ENCODE measurements at regions not wholly inside any gene's neighbourhood (a gene's known extent, or its start where the extent isn't known, plus 50 kb on each side); places are given as distances from the start of the nearest gene placed in this dataset.

GRCh38 chr1:30033256-30034104, 689.9 kb downstream of the MATN1 start:
- DNase-seq (ENCODE audit: low read depth) = no peak
- no peak for TF ChIP-seq CTCF (IDR thresholded peaks at IDR 0.05; ENCODE audit: low read depth, low read length, missing control alignments)
- no peak overlapping the region for H3K4me3 ChIP-seq (ENCODE audit: low read depth, low read length)

- no peak for DNase-seq (ENCODE audit: low read depth)
- TF ChIP-seq CTCF (IDR thresholded peaks at IDR 0.05; ENCODE audit: low read depth, low read length, missing control alignments) = no peak
- H3K4me3 ChIP-seq (ENCODE audit: low read depth, low read length) = no peak overlapping the region
Observed at GRCh38 chr1:30032302-30032701, 691.1 kb downstream of the MATN1 start.

- H3K4me3 ChIP-seq (ENCODE audit: low read depth, low read length) = no peak overlapping the region
- no peak for DNase-seq (ENCODE audit: low read depth)
- TF ChIP-seq CTCF (IDR thresholded peaks at IDR 0.05; ENCODE audit: low read depth, low read length, missing control alignments) = no peak
Observed at GRCh38 chr1:30029677-30030076, 693.7 kb downstream of the MATN1 start.

- DNase-seq (ENCODE audit: low read depth) = no peak
- no peak for TF ChIP-seq CTCF (IDR thresholded peaks at IDR 0.05; ENCODE audit: low read depth, low read length, missing control alignments)
- H3K4me3 ChIP-seq (ENCODE audit: low read depth, low read length) = no peak overlapping the region
Observed at GRCh38 chr1:30028939-30029338, 694.4 kb downstream of the MATN1 start.

- no peak for TF ChIP-seq CTCF (IDR thresholded peaks at IDR 0.05; ENCODE audit: low read depth, low read length, missing control alignments)
- DNase-seq (ENCODE audit: low read depth) = no peak
- no peak overlapping the region for H3K4me3 ChIP-seq (ENCODE audit: low read depth, low read length)
Observed at GRCh38 chr1:30028283-30028682, 695.1 kb downstream of the MATN1 start.

GRCh38 chr1:30027247-30027646, 696.1 kb downstream of the MATN1 start:
- no peak overlapping the region for H3K4me3 ChIP-seq (ENCODE audit: low read depth, low read length)
- no peak for TF ChIP-seq CTCF (IDR thresholded peaks at IDR 0.05; ENCODE audit: low read depth, low read length, missing control alignments)
- no peak for DNase-seq (ENCODE audit: low read depth)
